Activated CD4-positive, alpha-beta T cell treated with anti-CD3 and anti-CD28 coated beads for 4 hours (primary cell): ENCODE measurements at regions not wholly inside any gene's neighbourhood (a gene's known extent, or its start where the extent isn't known, plus 50 kb on each side); places are given as distances from the start of the nearest gene placed in this dataset.

Source experiments
- DNase-seq, 2 donors: peaks; one replicate each; pipeline ENCODE4 v3.0.0-alpha.2; 2020

DNA sequence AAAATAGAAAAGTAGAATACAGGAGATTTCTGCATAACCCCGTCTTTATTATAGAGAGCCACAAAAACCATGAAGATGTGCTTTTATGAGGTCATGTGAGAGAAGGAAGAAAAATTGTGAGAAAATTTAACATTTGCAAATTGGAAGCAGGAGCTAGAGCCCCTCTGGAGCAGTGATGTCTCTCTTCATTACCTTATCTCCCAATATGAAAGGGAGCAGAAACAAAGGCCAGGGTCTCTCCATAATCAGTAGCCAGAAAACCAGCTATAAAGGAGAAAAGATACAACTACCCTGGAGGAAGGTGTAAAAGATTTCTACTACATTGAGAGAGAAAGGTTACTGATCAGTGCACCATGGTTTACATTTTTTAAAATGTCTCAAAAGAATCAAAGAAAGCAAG is 53.2 kb upstream of the ITGA1 start:
- DNase-seq: no peak

DNA sequence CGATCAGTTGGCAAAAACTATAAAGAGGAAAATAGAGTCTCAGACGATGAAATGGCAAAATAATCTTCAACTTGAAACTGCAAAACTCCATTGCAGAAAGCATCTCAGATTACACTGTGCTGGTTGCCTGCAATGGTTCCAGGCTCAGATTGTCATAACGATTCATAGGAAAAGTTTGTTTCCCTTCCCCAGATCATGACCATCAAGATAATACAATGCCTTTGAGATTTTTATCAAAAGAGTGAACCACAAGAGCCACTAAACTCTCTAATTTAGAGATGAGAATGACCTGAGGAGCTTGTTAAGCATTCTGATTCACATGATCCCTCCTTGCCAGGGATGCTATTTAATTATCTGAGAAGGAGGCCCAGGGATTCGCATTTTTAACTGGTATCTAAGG is 52.6 kb upstream of the ITGA1 start:
- DNase-seq: no peak
